GM21723 (cell line): ENCODE measurements at regions not wholly inside any gene's neighbourhood (a gene's known extent, or its start where the extent isn't known, plus 50 kb on each side); places are given as distances from the start of the nearest gene placed in this dataset.

Source experiments
- ATAC-seq: cut with Tn5 transposase; IDR thresholded peaks from one replicate; pipeline ENCODE4 v1.9.1; 2021; ENCODE audit warnings: mild to moderate bottlenecking, moderate library complexity; ENCODE audit not compliant: unreplicated experiment

DNA sequence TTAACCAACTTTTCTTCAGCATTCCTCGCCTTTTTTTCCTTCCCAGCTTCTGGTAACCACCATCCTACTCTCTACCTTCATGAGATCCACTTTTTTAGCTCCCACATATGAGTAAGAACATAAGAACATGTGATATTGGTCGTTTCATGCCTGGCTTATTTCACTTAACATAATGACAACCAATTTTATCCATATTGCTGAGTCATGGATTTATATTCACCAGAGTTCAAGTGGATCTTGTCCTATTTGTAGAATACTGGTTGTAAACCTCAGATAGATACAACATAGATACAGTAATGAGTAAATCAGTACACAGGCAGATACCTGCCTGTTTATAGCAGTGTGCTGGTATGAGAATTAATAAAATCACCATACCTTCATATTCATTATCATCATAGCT is 412.0 kb upstream of the RBMS3 start:
- no peak for ATAC-seq

DNA sequence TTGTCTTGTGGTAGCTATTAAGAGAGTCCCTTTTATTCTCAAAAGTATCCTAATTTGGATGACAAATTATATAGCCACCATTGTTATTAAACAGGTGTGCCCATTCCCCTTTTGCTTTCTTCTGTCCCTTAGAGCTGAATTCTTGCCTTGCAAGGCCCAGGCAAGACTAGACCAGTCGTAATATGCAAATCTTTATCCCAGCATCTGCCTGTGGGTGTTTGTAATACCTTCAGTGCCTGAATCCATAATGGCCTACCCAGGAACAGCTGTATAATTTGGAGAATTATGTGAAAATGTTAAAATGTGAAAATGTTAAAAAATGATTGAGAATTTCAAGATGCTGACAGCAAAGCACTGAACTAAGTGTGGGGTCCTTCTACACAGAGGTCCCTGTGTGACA is 403.0 kb upstream of the RBMS3 start:
- ATAC-seq = no peak

DNA sequence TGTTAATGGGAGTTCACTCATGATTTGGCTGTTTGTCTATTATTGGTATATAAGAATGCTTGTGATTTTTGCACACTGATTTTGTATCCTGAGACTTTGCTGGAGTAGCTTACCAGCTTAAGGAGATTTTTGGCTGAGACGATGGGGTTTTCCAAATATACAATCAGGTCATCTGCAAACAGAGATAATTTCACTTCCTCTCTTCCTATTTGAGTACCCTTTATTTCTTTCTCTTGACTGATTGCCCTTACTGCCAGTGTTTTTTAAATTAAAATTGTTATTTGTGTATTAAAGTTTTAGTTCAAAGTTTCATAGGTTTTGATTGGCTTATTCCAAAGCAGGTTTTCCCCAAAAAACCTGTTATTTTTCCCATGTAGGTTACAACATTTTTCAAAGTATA is 390.5 kb upstream of the RBMS3 start:
- no peak for ATAC-seq

DNA sequence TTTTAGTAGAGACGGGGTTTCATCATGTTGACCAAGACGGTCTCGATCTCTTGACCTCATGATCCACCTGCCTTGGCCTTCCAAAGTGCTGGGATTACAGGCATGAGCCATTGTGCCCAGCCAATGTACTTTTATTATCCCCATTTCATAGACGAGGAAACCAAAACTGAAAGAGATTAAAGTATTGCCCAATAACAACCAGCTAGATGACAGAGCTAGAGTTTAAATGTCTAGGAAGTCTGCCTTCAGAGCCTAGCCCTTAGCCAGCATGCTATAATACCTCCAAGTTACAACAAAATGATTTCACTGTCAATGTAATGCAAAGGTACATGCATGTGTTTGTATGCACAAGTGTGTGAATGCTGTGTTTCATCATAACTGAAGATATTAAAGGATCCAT is 389.4 kb upstream of the RBMS3 start:
- no peak for ATAC-seq

DNA sequence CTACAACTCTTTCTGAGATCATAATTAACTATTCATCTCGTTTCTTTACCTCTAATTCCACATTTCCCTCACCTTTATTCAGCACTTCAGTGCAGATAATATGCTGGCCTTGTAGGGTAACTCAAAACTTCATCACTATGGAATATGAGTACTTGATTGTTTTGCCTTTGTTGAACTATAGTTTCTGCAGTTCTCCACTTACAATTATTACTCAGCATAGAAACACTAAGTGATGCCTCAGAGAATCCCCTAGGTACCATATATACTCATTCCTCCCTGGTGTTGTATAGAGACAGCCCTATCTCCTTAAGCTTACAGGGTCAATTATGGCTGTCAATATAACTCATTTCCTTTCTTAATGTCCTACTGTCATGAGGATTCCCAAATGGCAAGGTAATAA is 380.6 kb upstream of the RBMS3 start:
- no peak for ATAC-seq

DNA sequence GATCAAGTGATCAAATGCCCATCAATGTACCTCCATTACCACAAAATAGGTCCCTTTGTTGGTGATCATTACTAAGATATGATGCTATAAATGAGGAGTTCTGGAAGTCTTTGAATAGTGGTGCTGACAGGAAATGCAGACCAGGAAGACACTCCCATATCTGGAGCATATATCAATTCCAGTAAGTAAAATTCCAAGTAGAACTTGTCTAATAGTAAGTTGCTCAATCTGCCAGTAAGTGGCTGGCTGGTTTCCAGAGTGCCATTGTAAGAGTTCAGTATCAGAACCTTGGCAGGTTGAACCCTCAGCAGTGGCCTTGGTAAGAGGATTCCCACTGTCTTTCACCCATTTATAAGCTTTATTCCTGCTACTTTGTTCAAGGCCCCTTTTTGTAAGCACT is 379.9 kb upstream of the RBMS3 start:
- no peak for ATAC-seq

DNA sequence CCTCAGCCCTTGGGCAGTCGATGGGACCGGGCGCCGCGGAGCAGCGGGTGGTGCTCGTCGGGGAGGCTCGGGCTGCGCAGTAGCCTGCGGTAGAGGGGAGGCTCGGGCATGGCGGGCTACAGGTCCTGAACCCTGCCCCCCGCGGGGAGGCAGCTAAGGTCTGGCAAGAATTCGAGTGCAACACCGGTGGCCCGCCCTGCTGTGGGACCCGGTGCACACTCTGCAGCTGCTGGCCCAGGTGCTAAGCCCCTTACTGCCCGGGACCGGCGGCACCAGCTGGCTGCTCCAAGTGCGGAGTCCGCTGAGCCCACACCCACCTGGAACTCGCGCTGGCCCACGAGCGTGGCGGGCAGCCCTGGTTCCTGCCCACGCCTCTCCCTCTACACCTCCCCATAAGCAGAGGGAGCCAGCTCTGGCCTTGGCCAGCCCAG is 377.7 kb upstream of the RBMS3 start:
- no peak for ATAC-seq

DNA sequence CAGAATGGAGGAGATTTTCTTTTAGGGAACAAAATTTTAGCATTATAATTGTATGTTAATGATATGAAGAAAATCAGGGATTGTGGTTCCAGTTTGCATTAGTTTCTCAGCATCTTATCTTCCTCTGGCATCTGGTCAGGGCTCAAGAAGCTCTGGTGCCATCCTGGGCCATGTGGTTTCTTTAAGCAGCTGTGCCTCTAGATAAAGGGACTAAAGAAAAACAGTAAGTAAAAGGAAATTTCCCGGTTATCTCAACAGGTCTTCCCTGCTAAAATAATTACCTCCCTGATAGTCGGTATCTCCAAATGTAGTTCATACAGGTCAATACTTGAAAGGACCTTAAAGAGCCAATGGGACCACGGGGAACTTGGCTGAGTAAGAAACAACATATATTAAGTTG is 375.1 kb upstream of the RBMS3 start:
- ATAC-seq = no peak

DNA sequence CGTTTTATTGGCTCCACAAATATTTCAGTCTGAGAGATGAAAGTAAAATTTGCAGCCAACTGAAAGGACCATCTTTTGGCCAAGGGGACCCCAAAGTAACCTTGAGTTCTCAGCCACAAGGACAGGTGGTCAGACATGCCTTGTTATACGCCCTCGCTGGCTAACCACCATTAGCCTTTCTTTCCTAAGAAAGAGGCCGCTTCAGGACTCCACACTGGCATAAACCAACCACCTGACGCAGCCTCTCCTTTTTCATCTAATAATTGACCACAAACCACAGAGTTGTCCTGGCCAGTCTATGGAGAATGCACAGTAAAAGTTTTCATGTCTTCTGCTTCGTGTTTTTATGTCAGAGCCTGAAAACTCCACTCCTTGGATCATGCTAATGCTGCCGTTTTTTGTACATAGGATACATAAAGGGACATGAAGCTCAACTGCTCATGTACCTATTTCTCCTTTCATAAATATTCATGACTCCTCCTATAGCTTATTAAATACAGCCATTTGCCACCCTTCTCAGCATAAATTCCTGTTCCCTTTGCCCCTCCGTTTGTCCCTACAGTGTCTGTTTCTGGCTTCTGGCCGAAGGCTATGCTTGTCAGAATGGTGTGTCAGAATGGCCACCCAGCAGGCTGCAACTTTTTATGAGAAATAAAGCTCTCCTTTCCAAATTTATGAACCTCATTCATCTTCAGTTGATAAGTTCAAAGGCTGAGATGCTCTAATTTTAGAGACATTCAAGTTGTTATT is 374.1 kb upstream of the RBMS3 start:
- no peak for ATAC-seq

DNA sequence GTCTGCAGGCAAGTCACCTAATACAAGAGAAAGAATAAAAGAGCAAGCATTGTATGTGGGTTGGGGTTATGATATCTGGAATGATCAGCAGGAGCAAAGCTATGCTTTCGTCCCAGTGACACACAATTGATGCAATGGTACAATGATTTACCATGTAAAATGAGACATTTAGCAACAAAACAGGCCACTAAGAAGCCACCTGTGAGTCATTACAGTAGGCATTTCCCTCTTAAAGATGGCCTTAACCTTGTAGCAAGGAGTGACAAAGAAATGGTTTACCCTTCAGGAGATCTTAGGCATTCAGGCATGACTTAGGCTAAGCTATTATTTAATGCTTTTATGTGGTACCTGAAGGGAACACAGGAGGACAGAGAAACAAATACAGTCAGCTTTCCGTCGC is 373.3 kb upstream of the RBMS3 start:
- no peak for ATAC-seq

DNA sequence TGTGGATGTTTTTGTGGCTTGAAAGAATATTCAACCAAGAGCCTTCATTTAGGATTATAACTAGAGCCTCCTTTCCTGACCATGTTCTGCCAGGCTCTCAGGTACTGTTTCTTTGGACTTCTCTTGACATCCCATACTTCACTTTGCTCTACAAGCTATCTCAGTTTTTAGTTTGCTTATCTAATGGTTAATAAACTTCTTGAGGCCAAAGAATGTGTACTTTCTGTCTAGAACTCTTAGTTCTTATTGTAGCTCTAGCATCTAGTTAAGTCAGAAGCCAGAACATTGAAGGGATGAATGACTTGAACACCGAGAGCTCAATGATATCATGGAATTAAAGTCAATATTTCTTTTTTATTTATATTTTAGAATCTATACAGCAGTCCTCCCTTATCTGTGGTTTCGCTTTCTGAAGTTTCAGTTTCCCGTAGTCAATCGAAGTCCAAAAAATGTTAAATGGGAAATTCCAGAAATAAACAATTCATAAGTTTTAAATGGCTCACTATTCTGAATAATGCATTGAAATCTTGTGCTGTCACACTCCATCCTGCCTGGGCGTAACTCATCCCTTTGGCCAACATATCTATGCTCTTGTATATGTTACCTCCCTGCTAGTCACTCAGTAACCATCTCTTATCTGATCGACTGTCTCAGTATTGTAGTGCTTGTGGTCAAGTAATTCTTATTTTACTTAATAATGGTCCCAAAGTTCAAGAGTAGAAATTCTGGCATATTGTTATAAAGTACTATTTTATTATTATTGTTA is 368.6 kb upstream of the RBMS3 start:
- no peak for ATAC-seq

DNA sequence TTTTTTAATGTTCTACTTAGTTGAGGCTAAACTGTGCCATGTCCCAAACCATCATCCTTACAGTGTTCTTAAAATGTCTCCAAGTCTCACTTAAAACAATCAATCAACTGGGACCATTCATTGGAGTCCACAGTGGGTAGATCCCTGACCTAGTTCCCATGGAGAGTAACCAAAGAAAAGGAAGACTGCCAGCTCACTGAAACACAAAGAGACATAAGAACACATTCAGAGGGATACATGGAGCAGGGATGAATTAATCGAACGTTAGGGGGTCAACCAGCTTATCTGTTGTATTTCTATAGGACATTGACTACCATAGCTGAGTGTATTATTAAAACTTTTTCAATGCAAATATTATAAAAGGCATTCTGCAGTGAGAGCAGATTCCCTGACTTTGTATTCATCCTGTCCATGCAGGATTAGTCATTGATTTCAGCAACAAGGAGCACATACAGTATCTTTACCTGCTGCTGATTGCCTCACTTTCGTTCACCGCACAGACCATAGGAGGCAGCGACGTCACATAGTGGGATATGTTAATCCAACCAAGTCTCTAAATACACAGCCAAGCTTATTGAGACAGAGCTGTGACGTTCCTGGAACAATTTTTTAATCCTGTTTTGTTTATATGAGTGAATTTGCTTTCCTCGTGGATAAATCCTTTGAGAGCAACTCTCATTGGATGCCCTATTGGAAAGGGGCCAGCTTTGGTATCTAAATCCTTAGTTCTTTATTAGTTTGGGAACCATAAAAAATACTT is 364.9 kb upstream of the RBMS3 start:
- ATAC-seq = no peak

DNA sequence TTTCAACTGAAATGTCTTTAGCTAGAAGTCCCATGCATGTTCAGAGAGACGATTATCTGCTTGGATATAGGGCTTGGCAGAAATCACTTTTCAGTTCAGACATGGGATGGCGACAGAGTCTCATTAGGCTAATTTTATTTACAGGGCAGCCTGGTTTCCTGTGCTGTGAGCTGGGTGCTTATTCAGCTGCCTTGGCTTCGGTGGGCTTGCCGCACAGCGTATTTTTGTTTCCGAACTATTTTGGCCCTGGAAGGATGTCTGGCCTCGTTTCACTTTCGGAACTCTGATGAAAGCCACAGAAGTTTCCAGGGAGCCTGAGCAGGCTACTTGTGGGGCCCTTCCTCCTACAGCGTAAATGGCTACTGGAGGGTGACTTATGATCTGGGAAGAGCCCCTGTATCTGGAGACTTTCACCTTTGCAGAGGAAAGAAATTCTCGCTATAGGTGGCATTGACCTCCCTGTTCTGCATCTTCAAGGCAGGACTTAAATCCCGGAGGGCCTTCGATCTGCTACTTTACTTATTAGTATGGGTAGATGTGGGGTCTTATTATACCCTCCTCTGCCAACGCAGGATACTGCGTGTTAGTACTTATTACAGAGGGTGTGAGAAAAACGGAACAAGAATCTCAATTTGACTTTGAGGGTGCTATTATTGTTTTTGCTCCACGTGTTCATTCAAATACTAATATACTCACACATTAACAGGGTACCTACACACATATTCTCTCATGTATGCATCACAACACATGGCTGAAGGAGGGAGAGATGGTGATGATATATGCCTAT is 364.0 kb upstream of the RBMS3 start:
- peak; percentile 94 for ATAC-seq

DNA sequence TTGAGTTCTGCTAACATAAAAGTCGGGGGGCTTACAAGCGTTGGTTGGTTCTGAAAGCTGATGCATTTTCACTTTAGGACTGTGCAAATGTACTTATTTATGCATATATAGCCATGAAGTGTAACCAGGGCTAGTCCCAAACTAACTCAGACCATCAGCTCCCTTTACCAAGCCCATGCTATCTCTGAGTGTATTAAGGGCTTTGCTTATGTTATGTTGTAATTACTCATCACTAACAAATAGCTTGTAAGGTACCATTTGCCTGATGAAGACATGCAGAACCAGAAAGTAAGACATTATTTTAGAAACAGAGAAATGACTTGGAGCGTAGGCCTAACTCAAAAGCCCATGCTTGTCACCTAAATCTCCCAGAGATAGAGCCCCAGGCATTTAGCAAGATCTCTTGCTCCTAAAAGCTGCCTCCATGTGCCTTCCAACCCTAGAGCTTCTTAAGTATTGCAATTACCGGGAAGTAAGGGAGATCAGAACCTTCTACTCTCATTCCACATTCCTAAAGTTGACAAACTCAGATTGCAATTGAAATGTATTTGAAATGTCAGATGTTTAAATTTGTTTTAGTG is 362.9 kb upstream of the RBMS3 start:
- no peak for ATAC-seq

DNA sequence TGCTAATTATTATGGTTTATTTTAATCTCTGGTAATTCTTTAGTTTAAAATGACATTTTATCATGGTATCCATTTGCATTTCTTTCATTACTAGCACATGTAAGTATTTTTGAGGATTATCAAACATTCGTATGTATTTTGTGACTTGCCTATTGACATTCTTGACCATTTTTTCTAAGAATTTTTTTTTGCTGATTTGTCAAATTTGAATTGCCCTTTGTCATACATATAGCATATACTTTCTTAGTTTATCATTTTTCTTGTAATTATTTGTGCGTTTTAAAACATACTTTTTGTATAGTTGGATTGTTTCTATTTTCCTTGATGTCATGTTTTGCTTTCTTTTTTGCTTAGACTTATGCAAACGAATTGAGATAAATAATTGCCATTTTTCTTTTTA is 358.5 kb upstream of the RBMS3 start:
- no peak for ATAC-seq

DNA sequence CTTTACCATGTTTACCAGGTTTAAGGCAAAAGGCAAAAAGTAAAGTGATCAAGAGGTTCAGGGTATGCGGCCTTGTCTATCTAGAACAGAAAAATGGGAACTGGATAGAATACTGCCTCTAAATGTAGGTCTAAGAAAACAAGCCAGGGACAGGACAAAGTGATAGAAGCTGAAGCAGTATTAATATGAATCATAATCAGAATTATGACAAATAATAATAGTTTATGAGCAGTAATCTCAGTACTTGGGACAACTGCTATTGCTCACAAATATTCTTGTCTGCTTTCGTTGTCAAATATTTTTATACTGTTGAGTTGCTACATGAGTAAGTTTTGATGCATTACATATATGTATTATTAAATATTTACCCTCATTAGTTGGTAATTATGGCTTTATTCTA is 356.9 kb upstream of the RBMS3 start:
- no peak for ATAC-seq

DNA sequence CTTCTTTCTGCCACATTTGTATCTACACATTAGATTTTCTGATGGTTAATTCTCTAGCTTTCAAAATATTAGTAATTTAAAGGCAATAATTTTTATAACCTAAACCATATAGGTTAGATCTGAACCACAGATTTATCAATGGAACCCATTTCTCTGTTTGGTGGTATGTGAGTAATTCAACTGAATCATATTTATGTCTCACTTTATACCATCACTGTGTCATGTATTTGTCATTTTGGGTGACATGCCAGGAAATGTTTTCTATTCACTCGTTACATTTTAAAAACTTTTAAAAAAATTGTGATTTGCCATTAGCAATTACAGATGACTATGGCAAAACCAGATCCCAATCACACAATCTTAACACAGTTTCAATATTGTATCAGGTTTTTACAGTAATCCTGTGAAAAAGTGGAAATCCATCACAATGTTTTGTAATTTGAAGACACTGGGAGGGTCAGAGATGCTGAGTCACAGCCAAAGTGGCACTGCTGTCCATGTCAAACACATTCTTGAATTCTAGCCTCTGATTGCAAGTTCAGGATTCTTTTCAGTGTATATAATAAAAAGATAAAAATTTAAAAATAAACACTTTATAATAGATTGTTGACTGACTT is 356.0 kb upstream of the RBMS3 start:
- no peak for ATAC-seq

DNA sequence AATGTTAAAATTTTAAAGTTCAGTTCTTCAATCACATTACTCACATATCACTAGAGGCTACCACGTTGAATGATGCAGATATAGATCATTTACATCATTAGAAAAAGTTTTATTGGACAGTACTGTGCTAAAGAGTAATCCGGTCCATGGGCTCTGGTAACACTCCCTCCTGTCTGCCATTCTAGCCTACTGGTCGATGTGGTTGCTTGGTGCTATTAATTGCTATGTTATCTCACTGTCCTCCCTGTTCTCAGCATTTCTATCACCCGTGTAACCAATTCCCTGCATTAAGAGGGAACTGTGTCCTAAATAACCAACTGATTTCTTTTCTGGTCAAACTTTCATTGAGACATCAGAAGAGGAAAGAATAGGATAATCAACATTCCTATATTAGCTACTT is 347.5 kb upstream of the RBMS3 start:
- no peak for ATAC-seq

DNA sequence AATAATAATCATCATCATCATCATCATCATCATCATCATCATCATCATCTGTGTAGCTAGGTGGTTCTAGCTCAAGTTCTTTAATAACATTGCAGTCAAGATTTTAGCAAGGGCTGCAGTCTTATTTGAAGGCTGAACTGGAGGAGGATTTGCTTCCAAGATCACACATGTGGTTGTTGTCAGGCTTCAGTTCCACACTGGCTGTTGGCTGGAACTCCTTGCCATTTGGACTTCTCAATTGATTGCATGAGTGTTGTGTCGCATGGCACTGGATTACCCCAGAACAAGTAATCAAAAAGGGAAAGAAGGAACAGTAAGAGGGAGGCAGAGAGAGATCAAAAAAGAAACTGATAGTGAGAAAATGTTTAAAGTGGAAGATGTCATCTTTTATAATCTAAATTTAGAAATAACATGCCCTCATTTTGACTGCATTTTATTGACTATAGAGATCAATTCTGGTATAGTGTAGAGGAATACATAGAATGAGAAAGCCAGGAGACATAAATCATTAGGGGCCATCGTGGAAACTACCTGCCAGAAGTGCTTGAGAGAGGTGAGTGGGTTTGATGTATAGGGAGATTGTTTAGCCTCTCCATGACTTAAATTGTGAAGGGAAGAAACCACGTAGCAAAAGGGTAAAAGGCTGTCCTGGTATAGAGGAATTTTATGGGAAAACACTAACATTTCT is 346.6 kb upstream of the RBMS3 start:
- ATAC-seq = peak; percentile 43

DNA sequence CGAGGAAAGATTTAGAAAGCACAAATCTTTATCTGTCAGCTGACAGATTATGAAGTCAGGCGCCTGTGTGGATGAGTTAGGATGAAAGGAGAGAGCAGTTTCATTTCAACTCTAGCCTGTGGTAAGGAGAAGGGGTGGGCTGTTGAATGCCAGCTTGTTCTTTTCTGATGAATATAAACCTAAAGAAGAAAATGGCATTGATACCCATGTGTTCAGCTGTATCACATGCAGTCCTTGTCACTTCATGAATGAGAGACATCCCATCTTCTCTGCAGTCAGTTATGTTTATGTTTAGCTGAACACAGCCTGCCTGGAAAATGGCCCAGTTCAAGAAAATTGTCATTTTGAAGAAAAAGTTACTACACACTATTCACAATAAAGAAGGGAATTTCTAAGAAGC is 345.7 kb upstream of the RBMS3 start:
- ATAC-seq = peak; percentile 39
